OCI-LY1 (cell line): ENCODE measurements at regions not wholly inside any gene's neighbourhood (a gene's known extent, or its start where the extent isn't known, plus 50 kb on each side); places are given as distances from the start of the nearest gene placed in this dataset.

Experiments
- H2AFZ ChIP-seq: fragments of 200-600 bp; sonication (generic), shearing (Covaris generic); 2 replicates; pipeline ENCODE4 v1.6.0; 2014; ENCODE audit warnings: antibody characterized with exemption, mild to moderate bottlenecking, low read length
- H3F3A ChIP-seq: fragments of 200-600 bp; sonication (generic), shearing (Covaris generic); 2 replicates; pipeline ENCODE4 v1.6.0; 2014; ENCODE audit warnings: mild to moderate bottlenecking, antibody characterized with exemption, low read length, moderate library complexity; ENCODE audit not compliant: insufficient read depth
- H3K27ac ChIP-seq: fragments of 200-600 bp; sonication (generic); 2 replicates; pipeline ENCODE4 v1.5.1; 2014; ENCODE audit warnings: low read length, mixed run types, mild to moderate bottlenecking, low read depth; ENCODE audit not compliant: poor library complexity, severe bottlenecking
- H3K27me3 ChIP-seq: fragments of 200-600 bp; sonication (generic); 2 replicates; pipeline ENCODE4 v1.6.0; 2014; ENCODE audit warnings: antibody characterized with exemption, mild to moderate bottlenecking, low read length, moderate library complexity; ENCODE audit not compliant: insufficient read depth
- H3K36me3 ChIP-seq: fragments of 200-600 bp; sonication (generic); 2 replicates; pipeline ENCODE4 v1.6.1; 2014; ENCODE audit warnings: mild to moderate bottlenecking, antibody characterized with exemption, low read length, moderate library complexity, mixed read lengths; ENCODE audit not compliant: insufficient read depth
- H3K4me1 ChIP-seq: fragments of 200-600 bp; sonication (generic); 2 replicates; pipeline ENCODE4 v1.5.1; 2014; ENCODE audit warnings: mild to moderate bottlenecking, low read length, moderate library complexity; ENCODE audit not compliant: insufficient read depth, severe bottlenecking
- H3K4me2 ChIP-seq: fragments of 200-600 bp; sonication (generic), shearing (Covaris generic); 2 replicates; pipeline ENCODE4 v1.6.1; 2014; ENCODE audit warnings: low read length
- H3K4me3 ChIP-seq: fragments of 200-600 bp; sonication (generic); 2 replicates; pipeline ENCODE4 v1.5.1; 2014; ENCODE audit warnings: low read length, low read depth, mild to moderate bottlenecking, mixed read lengths; ENCODE audit not compliant: poor library complexity, severe bottlenecking
- H3K79me2 ChIP-seq: fragments of 200-600 bp; shearing (Covaris generic); 2 replicates; pipeline ENCODE4 v1.6.1; 2016; ENCODE audit warnings: mixed run types, low read length, mixed read lengths; ENCODE audit not compliant: insufficient read depth
- H3K9ac ChIP-seq: fragments of 200-600 bp; sonication (generic), shearing (Covaris generic); 2 replicates; pipeline ENCODE4 v1.6.1; 2014; ENCODE audit warnings: mild to moderate bottlenecking, low read length, mixed read lengths
- H3K9me2 ChIP-seq: fragments of 200-600 bp; sonication (generic), shearing (Covaris generic); 2 replicates; pipeline ENCODE4 v1.6.1; 2014; ENCODE audit warnings: low read depth, mild to moderate bottlenecking, low read length, mixed read lengths
- H3K9me3 ChIP-seq: fragments of 200-600 bp; shearing (Covaris generic); 2 replicates; pipeline ENCODE4 v1.6.1; 2014; ENCODE audit warnings: low read length, mixed read lengths
- H4K20me1 ChIP-seq: fragments of 200-600 bp; sonication (generic), shearing (Covaris generic); 2 replicates; pipeline ENCODE4 v1.6.0; 2016; ENCODE audit warnings: mild to moderate bottlenecking, low read length; ENCODE audit not compliant: insufficient read depth
- CTCF ChIP-seq: fragments of 200-600 bp; sonication (generic), shearing (Covaris generic); IDR thresholded peaks from 2 replicates; pipeline ENCODE4 v1.5.1; 2017; ENCODE audit warnings: mild to moderate bottlenecking, antibody characterized with exemption, low read length, moderate library complexity, mixed read lengths
- EZH2 ChIP-seq: fragments of 200-600 bp; sonication (generic), shearing (Covaris generic); IDR thresholded peaks from 2 replicates; pipeline ENCODE4 v1.8.0; 2017; ENCODE audit warnings: borderline replicate concordance, mixed run types, mild to moderate bottlenecking, antibody characterized with exemption, low read length, moderate library complexity, mixed read lengths

GRCh38 chr13:29704648-29705047, 109.2 kb upstream of the SLC7A1 start:
- Histone ChIP-seq H3K4me2 (no peak overlapping the region), H3K9me2 (no peaks in the 10 kb centered on the region), H3K79me2 (no peaks in the 10 kb centered on the region), H3F3A (no peaks in the 10 kb centered on the region), H3K36me3 (no peaks in the 10 kb centered on the region), H3K27me3 (no peaks in the 10 kb centered on the region), H2AFZ (no peak overlapping the region), H3K27ac (no peak overlapping the region), H3K9me3 (no peaks in the 10 kb centered on the region), H3K4me3 (no peak overlapping the region), H3K4me1 (no peaks in the 10 kb centered on the region), H3K9ac (no peak overlapping the region), H4K20me1 (no peaks in the 10 kb centered on the region)
- no peak for TF ChIP-seq CTCF

- Histone ChIP-seq H3K9me2 (no peaks in the 10 kb centered on the region), H2AFZ (no peak overlapping the region), H3K4me1 (no peaks in the 10 kb centered on the region), H3K4me2 (no peak overlapping the region), H3K36me3 (no peaks in the 10 kb centered on the region), H4K20me1 (no peaks in the 10 kb centered on the region), H3K79me2 (no peaks in the 10 kb centered on the region), H3K27ac (no peak overlapping the region), H3K9ac (no peak overlapping the region), H3K27me3 (no peaks in the 10 kb centered on the region), H3K4me3 (no peak overlapping the region), H3F3A (no peaks in the 10 kb centered on the region), H3K9me3 (no peaks in the 10 kb centered on the region)
- TF ChIP-seq CTCF = no peak
- no peak for TF ChIP-seq EZH2
Measured at GRCh38 chr13:29703421-29703820, 107.9 kb upstream of the SLC7A1 start.

- H3K79me2 ChIP-seq = no peaks in the 10 kb centered on the region
- no peak overlapping the region for H3K27ac ChIP-seq
- TF ChIP-seq CTCF = no peak
- TF ChIP-seq EZH2 = no peak
- no peak overlapping the region for H3K9ac ChIP-seq
- no peaks in the 10 kb centered on the region for H4K20me1 ChIP-seq
- no peaks in the 10 kb centered on the region for H3K9me3 ChIP-seq
- no peak overlapping the region for H2AFZ ChIP-seq
- H3K4me1 ChIP-seq = no peaks in the 10 kb centered on the region
- H3K4me2 ChIP-seq = no peak overlapping the region
- no peaks in the 10 kb centered on the region for H3K9me2 ChIP-seq
- H3K27me3 ChIP-seq = no peaks in the 10 kb centered on the region
- no peaks in the 10 kb centered on the region for H3F3A ChIP-seq
- H3K4me3 ChIP-seq = no peak overlapping the region
- H3K36me3 ChIP-seq = no peaks in the 10 kb centered on the region
Measured at GRCh38 chr13:29702912-29703351, 107.4 kb upstream of the SLC7A1 start.
